ENCODE measurements at regions not wholly inside any gene's neighbourhood (a gene's known extent, or its start where the extent isn't known, plus 50 kb on each side); places are given as distances from the start of the nearest gene placed in this dataset.

DNA sequence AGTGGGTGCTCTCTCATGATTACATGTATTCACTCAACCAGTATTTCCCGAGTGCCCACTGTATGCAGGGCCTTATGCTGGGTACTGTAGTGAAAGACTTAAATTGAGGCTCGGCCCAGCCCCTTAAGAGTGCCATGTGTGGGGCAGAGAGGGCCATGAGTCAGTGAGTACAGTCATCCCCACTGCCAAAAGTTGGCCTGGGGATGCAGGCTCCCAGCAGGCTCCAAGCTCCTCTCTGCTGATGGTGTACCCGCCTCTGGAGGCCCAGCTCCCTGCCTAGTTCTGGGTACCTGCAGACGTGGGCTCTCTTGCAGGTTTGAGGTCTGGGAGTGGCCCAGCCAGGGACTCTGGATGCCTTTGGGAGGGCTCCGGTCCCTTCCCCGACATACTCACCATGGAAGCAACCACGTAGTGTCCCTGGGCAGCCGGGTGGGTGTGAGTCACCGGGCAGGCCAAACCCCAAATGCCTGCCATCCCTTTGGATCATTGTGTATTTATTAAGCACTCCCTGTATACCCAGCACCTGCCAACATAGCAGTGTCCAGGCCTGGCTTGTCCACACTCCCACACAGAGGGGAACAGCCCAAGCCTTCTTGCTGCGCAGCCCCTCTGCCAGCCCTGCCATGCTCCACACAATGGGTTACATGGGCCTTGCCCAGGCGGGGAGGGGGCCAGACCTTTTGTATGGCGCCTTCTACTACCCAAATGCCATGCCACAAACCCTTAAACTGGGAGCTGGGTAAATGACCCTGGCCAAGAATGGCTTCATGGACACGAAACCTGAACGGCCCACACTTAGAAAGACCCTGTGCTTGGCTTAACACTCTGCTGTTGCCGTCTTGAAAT is 153.6 kb downstream of the VEGFA start:
- Histone ChIP-seq H3K36me3 (ENCODE audit: insufficient read depth, low read length) (no peaks in the 10 kb centered on the region), H3K4me3 (ENCODE audit: low read length, poor library complexity, severe bottlenecking) (peak overlapping the region; percentile 59), H3K4me2 (ENCODE audit: low read depth, low read length, poor library complexity, severe bottlenecking) (peak overlapping the region; percentile 71), H3F3A (ENCODE audit: low read depth) (no peaks in the 10 kb centered on the region), H3K9me3 (ENCODE audit: insufficient read depth, low read depth, low read length) (no peaks in the 10 kb centered on the region), H3K27me3 (ENCODE audit: insufficient read depth, low read length, poor library complexity, severe bottlenecking) (no peaks in the 10 kb centered on the region), H2AFZ (ENCODE audit: low read length) (0 out of 2 replicates have a peak overlapping the region, but pooled peaks have one; percentile 14), H3K79me2 (ENCODE audit: insufficient read depth, low read length) (no peaks in the 10 kb centered on the region), H3K9ac (ENCODE audit: low read depth, low read length, poor library complexity, severe bottlenecking) (peak overlapping the region; percentile 74), H3K4me1 (ENCODE audit: insufficient read depth, low read length, poor library complexity, severe bottlenecking) (peaks cover 44% of the 10 kb centered on the region), H3K9me2 (replicated peaks; ENCODE audit: low read depth, low read length) (no peaks in the 10 kb centered on the region), H4K20me1 (ENCODE audit: insufficient read depth, low read length, poor library complexity, severe bottlenecking) (no peaks in the 10 kb centered on the region)
- TF ChIP-seq, protein P1, sequence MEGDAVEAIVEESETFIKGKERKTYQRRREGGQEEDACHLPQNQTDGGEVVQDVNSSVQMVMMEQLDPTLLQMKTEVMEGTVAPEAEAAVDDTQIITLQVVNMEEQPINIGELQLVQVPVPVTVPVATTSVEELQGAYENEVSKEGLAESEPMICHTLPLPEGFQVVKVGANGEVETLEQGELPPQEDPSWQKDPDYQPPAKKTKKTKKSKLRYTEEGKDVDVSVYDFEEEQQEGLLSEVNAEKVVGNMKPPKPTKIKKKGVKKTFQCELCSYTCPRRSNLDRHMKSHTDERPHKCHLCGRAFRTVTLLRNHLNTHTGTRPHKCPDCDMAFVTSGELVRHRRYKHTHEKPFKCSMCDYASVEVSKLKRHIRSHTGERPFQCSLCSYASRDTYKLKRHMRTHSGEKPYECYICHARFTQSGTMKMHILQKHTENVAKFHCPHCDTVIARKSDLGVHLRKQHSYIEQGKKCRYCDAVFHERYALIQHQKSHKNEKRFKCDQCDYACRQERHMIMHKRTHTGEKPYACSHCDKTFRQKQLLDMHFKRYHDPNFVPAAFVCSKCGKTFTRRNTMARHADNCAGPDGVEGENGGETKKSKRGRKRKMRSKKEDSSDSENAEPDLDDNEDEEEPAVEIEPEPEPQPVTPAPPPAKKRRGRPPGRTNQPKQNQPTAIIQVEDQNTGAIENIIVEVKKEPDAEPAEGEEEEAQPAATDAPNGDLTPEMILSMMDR (conservative IDR thresholded peaks at IDR 0.05; ENCODE audit: low read length): no peak
- TF ChIP-seq EZH2phosphoT487 (IDR thresholded peaks at IDR 0.05; ENCODE audit: borderline replicate concordance): no peak

DNA sequence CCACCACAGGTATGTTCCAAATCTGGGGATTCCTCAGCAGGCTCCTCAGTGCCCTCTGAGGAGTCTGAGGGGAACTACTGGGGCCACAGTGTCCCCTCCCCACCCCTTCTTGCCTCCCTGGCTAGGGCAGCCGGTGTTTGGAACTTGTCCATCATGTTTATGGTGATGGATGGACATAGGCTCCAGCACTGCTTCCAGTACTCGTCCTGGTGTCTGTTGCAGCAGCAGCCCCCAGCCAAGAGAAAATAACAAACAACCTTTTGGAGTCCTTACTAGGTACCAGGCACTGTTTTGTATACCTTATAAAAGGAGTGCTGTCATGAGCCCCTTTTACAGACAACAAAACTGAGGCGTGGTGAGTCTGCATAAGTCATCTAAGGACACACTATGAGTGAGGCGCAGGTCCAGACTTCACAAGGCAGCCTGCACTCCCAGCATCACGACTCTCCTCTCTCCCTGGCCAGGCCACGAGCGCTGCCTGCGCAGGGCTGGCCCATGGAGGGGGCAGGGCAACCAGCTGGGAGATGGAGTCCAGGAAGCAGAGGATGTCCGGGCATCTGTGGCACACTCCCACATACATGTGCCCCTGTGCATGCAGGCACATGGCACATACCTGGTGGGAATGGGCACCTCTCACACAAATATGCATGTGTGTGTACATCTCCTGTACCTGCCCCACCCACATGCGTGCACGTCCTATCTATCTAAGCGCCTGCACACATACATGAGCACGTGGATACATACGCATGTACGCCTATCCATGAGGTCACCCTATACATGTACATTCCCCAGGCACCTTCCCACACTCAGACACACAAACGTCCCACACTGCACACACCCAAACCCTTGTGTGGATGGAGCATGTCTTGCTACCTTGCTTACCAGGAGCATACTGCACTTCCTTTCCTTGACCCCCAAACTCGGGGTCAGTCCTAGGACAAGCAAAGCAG is 152.7 kb downstream of the VEGFA start:
- H3K9me2 ChIP-seq (replicated peaks; ENCODE audit: low read depth, low read length): no peaks in the 10 kb centered on the region
- TF ChIP-seq, protein P1 (conservative IDR thresholded peaks at IDR 0.05; ENCODE audit: low read length): no peak
- no peak for TF ChIP-seq EZH2phosphoT487 (IDR thresholded peaks at IDR 0.05; ENCODE audit: borderline replicate concordance)
- H3K4me2 ChIP-seq (ENCODE audit: low read depth, low read length, poor library complexity, severe bottlenecking): peak overlapping the region; percentile 71
- peak overlapping the region; percentile 74 for H3K9ac ChIP-seq (ENCODE audit: low read depth, low read length, poor library complexity, severe bottlenecking)
- no peaks in the 10 kb centered on the region for H3K27me3 ChIP-seq (ENCODE audit: insufficient read depth, low read length, poor library complexity, severe bottlenecking)
- H4K20me1 ChIP-seq (ENCODE audit: insufficient read depth, low read length, poor library complexity, severe bottlenecking): no peaks in the 10 kb centered on the region
- no peaks in the 10 kb centered on the region for H3K9me3 ChIP-seq (ENCODE audit: insufficient read depth, low read depth, low read length)
- no peaks in the 10 kb centered on the region for H3K79me2 ChIP-seq (ENCODE audit: insufficient read depth, low read length)
- H3K4me3 ChIP-seq (ENCODE audit: low read length, poor library complexity, severe bottlenecking): no peak overlapping the region
- H3F3A ChIP-seq (ENCODE audit: low read depth): no peaks in the 10 kb centered on the region
- no peaks in the 10 kb centered on the region for H3K36me3 ChIP-seq (ENCODE audit: insufficient read depth, low read length)
- peaks cover 39% of the 10 kb centered on the region for H3K4me1 ChIP-seq (ENCODE audit: insufficient read depth, low read length, poor library complexity, severe bottlenecking)
- no peak overlapping the region for H2AFZ ChIP-seq (ENCODE audit: low read length)

DNA sequence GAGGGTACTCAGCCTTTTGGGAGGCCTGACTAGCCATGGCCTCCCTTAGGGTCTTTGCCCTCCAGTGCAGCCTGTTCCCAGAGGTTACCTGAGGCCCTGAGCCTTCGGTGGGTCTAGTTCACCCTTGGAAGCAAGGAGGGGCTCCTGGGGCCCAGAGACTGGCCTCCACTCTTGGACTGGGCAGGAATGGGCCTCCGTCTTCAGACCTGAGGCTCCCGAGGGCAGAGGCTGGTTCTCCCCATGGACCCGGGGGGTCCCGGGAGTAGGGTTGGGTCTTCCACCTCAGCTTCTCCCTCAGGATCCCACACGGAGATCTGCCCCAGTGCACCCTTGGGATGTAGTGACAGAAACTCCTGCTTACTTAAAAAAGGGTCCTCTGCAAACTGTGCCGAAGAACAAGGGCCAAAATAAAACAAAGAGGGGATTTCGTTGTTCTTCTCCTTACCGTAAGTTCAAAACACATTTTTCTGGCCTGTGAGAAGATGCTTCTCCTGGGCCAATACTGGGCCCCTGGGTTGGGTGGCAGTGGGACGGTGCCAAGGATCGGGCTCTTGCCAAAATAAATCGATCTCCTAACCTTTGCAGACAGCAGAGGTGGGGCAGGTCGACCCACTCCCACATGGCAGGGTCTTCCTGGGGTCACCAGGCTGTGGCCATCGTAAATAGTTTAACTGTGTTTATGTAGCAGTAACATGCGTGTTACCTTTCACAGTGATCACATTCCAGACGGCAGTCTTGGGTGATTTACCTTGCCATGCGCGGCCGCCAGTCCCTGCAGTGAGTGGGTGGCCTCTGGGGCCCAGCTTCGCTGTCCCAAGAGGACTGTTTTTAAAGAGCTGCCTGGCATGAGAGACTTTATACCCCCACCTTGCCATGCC is 151.8 kb downstream of the VEGFA start:
- no peaks in the 10 kb centered on the region for H3F3A ChIP-seq (ENCODE audit: low read depth)
- no peak overlapping the region for H3K4me2 ChIP-seq (ENCODE audit: low read depth, low read length, poor library complexity, severe bottlenecking)
- no peaks in the 10 kb centered on the region for H3K79me2 ChIP-seq (ENCODE audit: insufficient read depth, low read length)
- H3K36me3 ChIP-seq (ENCODE audit: insufficient read depth, low read length): no peaks in the 10 kb centered on the region
- H3K9me3 ChIP-seq (ENCODE audit: insufficient read depth, low read depth, low read length): no peaks in the 10 kb centered on the region
- H4K20me1 ChIP-seq (ENCODE audit: insufficient read depth, low read length, poor library complexity, severe bottlenecking): no peaks in the 10 kb centered on the region
- no peak overlapping the region for H3K9ac ChIP-seq (ENCODE audit: low read depth, low read length, poor library complexity, severe bottlenecking)
- H3K4me3 ChIP-seq (ENCODE audit: low read length, poor library complexity, severe bottlenecking): no peak overlapping the region
- peaks cover 39% of the 10 kb centered on the region for H3K4me1 ChIP-seq (ENCODE audit: insufficient read depth, low read length, poor library complexity, severe bottlenecking)
- TF ChIP-seq, protein P1 (conservative IDR thresholded peaks at IDR 0.05; ENCODE audit: low read length): no peak
- no peak for TF ChIP-seq EZH2phosphoT487 (IDR thresholded peaks at IDR 0.05; ENCODE audit: borderline replicate concordance)
- H3K9me2 ChIP-seq (replicated peaks; ENCODE audit: low read depth, low read length): no peaks in the 10 kb centered on the region
- H2AFZ ChIP-seq (ENCODE audit: low read length): no peak overlapping the region
- no peaks in the 10 kb centered on the region for H3K27me3 ChIP-seq (ENCODE audit: insufficient read depth, low read length, poor library complexity, severe bottlenecking)
